Kidney (tissue), 13 donors: ENCODE measurements at regions not wholly inside any gene's neighbourhood (a gene's known extent, or its start where the extent isn't known, plus 50 kb on each side); places are given as distances from the start of the nearest gene placed in this dataset.

ENCODE experiments used
- DNase-seq, 5 donors: peaks; one replicate each; pipeline ENCODE4 v3.0.0-alpha.2; 2013 to 2020
- FAIRE-seq: peaks from 2 replicates; lab custom pipeline; 2012; peaks lifted over from hg19 to GRCh38; lab: Jason Lieb, UNC
- H3K27ac ChIP-seq, 2 donors: one replicate each; pipeline ENCODE4 v1.7.0; 2013; ENCODE audit warnings: low read depth in 2 of 2, low read length in 2 of 2, inconsistent platforms in 1 of 2
- H3K27me3 ChIP-seq: one replicate; pipeline ENCODE4 v1.7.1; 2013; ENCODE audit warnings: low read length, inconsistent platforms; ENCODE audit not compliant: control insufficient read depth, insufficient read depth
- H3K36me3 ChIP-seq, 3 donors: one replicate each; pipeline versions ENCODE4 v1.7.0 to v1.7.1; 2013; ENCODE audit warnings: low read length in 3 of 3, control low read depth in 1 of 3, inconsistent platforms in 1 of 3; ENCODE audit not compliant: insufficient read depth in 3 of 3, control insufficient read depth in 2 of 3
- H3K4me1 ChIP-seq, 3 donors: one replicate each; pipeline versions ENCODE4 v1.7.0 to v1.7.1; 2013; ENCODE audit warnings: low read length in 3 of 3, inconsistent platforms in 1 of 3, low read depth in 1 of 3; ENCODE audit not compliant: control insufficient read depth in 2 of 3, insufficient read depth in 2 of 3
- H3K4me3 ChIP-seq, 3 donors: one replicate each; pipeline versions ENCODE4 v1.7.0 to v1.8.1; 2013; ENCODE audit warnings: low read length in 3 of 3, control low read depth in 1 of 3, inconsistent platforms in 1 of 3
- H3K9ac ChIP-seq, 3 donors: one replicate each; pipeline versions ENCODE4 v1.7.0 to v1.7.1; 2013; ENCODE audit warnings: low read length in 3 of 3, control low read depth in 1 of 3, inconsistent platforms in 1 of 3
- H3K9me3 ChIP-seq, 3 donors: one replicate each; pipeline versions ENCODE4 v1.7.0 to v1.7.1; 2013; ENCODE audit warnings: low read length in 3 of 3, control low read depth in 1 of 3, inconsistent platforms in 1 of 3; ENCODE audit not compliant: control insufficient read depth in 2 of 3, insufficient read depth in 1 of 3
- intact Hi-C: fragments of 100-400 bp; cut with DNase I; formaldehyde crosslinking; loops from one replicate; pipeline ENCODE4 v1.11.1; 2022
- TF ChIP-seq, protein P1 (sequence below): IDR thresholded peaks from 3 replicates; pipeline ENCODE4 v1.5.1; 2012; ENCODE audit warnings: mild to moderate bottlenecking, moderate library complexity, borderline replicate concordance; ENCODE audit not compliant: insufficient read depth; ENCODE audit errors: extremely low read depth
- donor health status: control.
- donor health status: control.
- donor health status: control.
- donor health status: control.
- donor health status: control.
- donor health status: DM: yes; HTN: yes; CAD: no.
- donor health status: Normal renal cell carcinoma (clear cell type).

DNA sequence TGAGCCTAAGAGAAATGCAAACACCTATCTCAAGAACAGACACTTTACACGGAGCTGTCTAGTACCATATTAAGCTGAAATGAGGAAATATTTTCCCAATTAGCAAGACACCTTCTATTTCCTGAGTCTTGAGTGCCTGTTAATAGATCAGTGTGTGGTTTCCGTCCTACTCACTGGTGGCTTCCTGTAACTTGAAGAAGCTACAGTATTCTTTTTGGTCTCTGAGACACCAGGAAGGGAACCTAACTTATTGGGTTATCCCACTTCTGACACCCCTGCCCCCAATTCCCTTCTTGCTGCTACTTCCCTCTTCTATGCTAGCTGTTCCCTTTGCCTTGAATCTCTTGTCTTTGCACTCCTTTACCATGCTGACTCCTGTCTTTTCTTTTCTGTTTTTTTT lies 92.7 kb downstream of the FDX1 start:
- intact Hi-C loops, result no loop called here
- Histone ChIP-seq H3K9ac (no peak overlapping the region), H3K4me3 (no peak overlapping the region), H3K4me1 (no peaks in the 10 kb centered on the region), H3K36me3 (no peaks in the 10 kb centered on the region), H3K27ac (no peak overlapping the region), H3K27me3 (no peaks in the 10 kb centered on the region), H3K9me3 (no peaks in the 10 kb centered on the region)
- DNase-seq (no peak), FAIRE-seq (no peak)
- TF ChIP-seq, protein P1, sequence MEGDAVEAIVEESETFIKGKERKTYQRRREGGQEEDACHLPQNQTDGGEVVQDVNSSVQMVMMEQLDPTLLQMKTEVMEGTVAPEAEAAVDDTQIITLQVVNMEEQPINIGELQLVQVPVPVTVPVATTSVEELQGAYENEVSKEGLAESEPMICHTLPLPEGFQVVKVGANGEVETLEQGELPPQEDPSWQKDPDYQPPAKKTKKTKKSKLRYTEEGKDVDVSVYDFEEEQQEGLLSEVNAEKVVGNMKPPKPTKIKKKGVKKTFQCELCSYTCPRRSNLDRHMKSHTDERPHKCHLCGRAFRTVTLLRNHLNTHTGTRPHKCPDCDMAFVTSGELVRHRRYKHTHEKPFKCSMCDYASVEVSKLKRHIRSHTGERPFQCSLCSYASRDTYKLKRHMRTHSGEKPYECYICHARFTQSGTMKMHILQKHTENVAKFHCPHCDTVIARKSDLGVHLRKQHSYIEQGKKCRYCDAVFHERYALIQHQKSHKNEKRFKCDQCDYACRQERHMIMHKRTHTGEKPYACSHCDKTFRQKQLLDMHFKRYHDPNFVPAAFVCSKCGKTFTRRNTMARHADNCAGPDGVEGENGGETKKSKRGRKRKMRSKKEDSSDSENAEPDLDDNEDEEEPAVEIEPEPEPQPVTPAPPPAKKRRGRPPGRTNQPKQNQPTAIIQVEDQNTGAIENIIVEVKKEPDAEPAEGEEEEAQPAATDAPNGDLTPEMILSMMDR, result no peak

DNA sequence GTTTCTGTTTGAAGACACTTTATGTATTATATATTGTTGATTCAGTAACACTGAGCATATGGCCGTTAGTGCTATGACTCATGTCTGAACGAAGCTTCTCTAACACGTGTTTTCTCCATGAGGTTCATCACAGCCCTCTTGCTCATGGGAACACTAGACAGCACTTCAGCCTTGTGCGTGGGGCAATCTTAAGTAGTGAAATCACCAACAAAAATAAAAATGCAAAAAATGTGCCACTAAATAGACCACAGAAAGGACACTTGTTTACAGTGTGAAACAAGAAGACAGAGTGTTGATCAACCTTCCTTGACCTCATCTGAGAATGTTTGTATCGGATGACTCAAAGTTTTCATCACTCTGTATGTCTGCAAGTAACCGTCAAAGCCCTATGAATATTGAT lies 94.5 kb downstream of the FDX1 start:
- Histone ChIP-seq H3K4me3 (no peak overlapping the region), H3K27ac (no peak overlapping the region), H3K27me3 (no peaks in the 10 kb centered on the region), H3K9me3 (peaks cover 0 to 2% (median 0%) of the 10 kb centered on the region in 3 donors), H3K9ac (no peak overlapping the region), H3K36me3 (no peaks in the 10 kb centered on the region), H3K4me1 (no peaks in the 10 kb centered on the region)
- FAIRE-seq (no peak), DNase-seq (no peak)
- TF ChIP-seq, protein P1, result no peak
- intact Hi-C loops, result no loop called here

DNA sequence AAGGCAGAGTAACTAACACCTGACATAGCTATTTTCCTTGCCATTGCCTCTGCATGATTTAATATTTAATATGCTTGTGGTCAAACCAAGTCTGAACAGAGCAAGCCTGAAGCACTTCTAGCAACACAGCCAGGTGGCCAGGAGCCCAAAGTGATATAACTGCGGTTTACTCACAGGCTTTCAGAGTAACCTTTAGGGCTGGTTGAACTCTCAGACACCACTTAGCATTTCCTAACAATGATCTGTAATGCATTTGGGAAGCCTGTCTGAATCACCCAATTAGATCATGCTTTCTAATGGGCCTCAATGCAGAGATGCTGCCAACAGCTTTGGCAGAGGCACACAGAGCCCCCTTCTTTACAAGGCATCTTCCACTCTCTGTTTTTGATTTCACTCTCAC lies 96.1 kb downstream of the FDX1 start:
- no peak overlapping the region for H3K27ac ChIP-seq
- DNase-seq (no peak), FAIRE-seq (no peak)
- TF ChIP-seq, protein P1, result no peak
- no peaks in the 10 kb centered on the region for H3K36me3 ChIP-seq
- no peaks in the 10 kb centered on the region for H3K4me1 ChIP-seq
- peaks cover 0 to 2% (median 0%) of the 10 kb centered on the region in 3 donors for H3K9me3 ChIP-seq
- H3K4me3 ChIP-seq, result no peak overlapping the region
- H3K27me3 ChIP-seq, result no peaks in the 10 kb centered on the region
- intact Hi-C loops, result no loop called here
- no peak overlapping the region for H3K9ac ChIP-seq

DNA sequence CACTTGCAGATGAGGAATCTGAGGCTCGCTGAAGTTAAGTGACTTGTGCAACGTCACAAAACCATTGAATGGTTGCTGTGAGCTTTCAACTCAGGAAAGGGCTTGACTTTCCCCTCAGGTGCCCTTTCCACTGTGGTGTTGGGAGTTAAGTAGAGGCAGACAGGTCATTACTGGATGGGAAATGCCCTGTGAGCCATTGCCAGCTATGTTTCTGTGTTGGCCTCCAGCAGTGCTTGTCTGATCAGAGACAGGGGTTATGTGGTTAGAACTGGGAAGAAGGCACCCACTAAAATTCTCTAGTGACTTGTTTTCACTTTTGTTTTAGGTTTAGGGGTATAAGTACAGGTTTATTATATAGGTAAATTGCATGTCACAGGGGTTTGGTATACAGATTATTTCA lies 96.6 kb downstream of the FDX1 start:
- no peak for FAIRE-seq
- no peak overlapping the region for H3K4me3 ChIP-seq
- H3K9ac ChIP-seq, result no peak overlapping the region
- no peaks in the 10 kb centered on the region for H3K27me3 ChIP-seq
- TF ChIP-seq, protein P1, result no peak
- peaks cover 0 to 2% (median 0%) of the 10 kb centered on the region in 3 donors for H3K9me3 ChIP-seq
- no peak overlapping the region for H3K27ac ChIP-seq
- intact Hi-C loops, result no loop called here
- DNase-seq, result no peak
- no peaks in the 10 kb centered on the region for H3K4me1 ChIP-seq
- no peaks in the 10 kb centered on the region for H3K36me3 ChIP-seq
